GM19463 (cell line): ENCODE measurements at regions not wholly inside any gene's neighbourhood (a gene's known extent, or its start where the extent isn't known, plus 50 kb on each side); places are given as distances from the start of the nearest gene placed in this dataset.
"Not testable (repeated sequence)": the region's sequence is repeated elsewhere in the genome, so short reads cannot be mapped to it uniquely, and the experiment has no call there.

Experiments
- ATAC-seq: cut with Tn5 transposase; IDR thresholded peaks from one replicate; pipeline ENCODE4 v1.9.1; 2021; ENCODE audit warnings: mild to moderate bottlenecking, moderate library complexity; ENCODE audit not compliant: unreplicated experiment

DNA sequence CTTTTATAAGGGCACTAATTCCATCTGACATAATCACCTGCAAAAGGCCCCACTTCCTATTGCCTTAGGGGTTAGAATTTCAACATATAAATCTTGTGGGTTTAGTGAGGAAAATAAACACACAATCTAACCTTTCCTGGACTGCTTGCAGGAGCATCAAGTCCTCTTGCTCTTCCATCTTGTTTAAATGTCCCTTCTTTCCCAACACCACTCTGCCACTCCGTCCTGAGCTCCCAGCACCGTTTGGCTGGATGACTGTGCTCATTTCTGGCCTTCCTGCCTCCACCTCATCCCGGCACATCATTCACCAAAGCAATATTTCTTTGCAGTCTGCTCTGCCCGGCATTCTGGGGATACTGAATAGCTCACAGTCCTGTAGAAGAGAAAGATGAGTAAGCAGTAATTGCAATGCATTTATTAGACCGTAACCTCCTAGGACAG, 247.8 kb downstream of the BCL2 start:
- ATAC-seq: no peak

DNA sequence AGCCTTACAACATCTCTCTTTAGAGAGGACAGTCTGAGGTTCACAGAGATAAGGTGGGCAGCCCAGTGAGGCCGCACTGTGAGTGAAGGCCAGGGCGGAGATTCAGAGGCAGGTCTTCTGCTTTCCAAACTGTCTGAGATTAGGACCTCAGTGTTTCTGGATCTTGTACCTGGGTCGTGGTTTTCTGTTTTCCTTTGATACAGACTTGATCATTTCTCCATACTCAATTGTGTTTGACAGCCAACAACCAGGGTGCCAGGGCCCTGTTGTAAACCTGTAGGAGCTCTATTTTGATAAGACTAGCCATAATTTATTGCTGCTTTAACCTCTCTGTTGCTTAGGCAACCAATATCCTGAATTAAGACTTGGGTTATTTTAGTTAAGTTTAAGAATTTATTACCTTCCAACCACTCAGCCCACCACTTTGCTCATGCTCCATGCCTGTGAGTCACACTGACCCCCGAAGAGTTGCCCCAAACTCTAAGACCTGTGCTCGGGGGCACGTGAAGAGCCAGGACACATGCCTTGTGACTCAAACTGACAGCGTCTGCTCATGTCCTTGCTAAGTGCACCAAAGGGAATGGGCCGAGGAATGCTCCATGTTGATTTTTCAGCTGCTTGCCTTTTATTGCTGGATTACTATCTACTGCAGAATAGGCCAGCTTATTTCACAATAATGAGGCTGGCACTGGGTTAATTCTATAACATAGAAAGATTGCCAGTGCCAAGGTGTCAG, 248.6 kb downstream of the BCL2 start:
- ATAC-seq: no peak

DNA sequence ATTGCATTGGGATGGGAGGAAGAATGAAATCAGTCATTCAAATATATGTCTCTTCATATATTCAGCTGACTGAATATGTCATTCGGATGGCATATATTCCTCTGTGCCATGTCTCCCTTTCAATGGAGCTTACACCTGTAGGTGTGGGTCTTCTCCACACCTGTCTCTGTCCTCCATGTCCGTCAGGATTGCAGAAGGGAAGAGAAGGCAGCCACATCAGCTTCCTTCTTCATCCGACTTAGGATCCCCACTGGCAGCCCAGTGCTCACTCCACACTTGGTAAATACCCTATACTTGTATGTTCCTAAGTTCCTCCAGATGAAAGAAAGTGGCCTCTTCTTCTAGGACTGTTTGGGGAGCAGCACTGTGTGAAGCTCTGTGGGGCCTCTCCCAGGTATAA, 250.1 kb downstream of the BCL2 start:
- no peak for ATAC-seq

- ATAC-seq: no peak
Measured at GRCh38 chr18:63067939-63068338, 251.6 kb downstream of the BCL2 start.

DNA sequence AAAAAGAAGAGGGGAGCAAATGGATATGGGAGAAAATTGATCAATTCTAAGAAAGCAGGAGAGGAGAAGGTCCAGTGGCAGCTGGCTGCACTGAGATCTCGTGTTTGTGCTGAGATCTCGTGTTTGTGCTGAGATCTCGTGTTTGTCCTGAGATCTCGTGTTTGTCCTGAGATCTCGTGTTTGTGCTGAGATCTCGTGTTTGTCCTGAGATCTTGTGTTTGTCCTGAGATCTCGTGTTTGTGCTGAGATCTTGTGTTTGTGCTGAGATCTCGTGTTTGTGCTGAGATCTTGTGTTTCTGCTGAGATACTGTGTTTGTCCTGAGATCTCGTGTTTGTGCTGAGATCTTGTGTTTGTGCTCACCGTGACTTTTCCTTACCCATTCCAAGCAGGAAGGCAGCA, 254.4 kb downstream of the BCL2 start:
- no peak for ATAC-seq

DNA sequence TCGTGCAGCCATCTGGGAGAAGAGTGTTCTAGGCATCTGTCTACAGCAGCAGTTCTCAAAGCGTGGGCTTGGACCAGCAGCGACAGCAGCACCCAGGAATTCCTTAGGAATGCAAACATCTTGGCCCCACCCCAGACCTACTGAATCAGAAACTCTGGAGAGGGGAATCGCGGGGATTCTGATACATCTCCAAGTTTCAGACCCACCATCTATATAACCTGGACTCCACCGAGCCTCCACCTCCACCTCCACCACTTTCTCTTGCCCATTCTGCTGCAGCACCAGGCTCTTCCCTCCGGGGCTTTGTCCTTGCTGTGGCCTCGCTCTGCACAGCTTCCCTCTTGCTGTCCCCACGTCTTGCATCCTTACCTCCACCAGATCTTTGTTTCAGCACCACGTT, 256.4 kb downstream of the BCL2 start:
- ATAC-seq: no peak

DNA sequence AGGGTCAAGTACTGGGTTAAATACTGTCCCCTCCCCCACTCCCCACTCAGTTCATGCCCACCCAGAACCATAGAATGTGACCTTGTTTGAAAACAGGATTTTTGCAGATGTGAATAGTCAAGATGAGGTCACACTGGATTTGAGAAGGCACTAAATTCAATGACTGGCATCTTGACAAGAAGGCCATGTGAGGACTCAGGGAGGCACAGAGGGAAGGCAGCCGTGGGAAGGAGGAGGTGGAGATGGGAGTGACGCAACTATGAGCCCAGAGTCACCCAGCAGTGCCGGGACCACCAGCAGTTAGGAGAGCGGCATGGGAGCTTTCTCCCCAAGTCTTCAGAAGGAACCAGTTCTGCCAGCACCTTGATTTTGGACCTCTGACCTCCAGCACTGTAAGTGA, 257.3 kb downstream of the BCL2 start:
- ATAC-seq: no peak

DNA sequence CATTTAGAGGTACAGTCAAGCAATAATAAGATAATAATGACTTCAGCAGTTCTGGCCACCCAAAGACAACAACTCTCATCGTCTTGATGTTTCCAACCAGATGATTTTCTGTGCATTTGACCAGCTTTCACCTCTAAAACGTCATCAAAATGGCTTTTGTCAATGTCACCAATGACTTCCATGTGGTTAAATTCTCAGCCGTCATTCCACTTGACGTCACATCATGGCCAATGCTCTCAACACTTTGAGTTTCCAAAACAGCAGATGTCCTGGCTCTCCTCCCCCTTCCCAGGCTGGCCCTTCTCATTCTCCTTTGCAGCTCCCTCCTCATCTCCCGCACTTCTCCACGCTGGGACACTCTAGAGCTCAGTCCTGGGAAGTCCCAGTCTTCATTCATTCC, 258.3 kb downstream of the BCL2 start:
- ATAC-seq: no peak

GRCh38 chr18:63058521-63058920, 261.0 kb downstream of the BCL2 start:
- no peak for ATAC-seq

GRCh38 chr18:63057707-63058106, 261.9 kb downstream of the BCL2 start:
- no peak for ATAC-seq

- no peak for ATAC-seq
Measured at GRCh38 chr18:63054901-63055584, 264.5 kb downstream of the BCL2 start.

- no peak for ATAC-seq
Measured at GRCh38 chr18:63051928-63052327, 267.6 kb downstream of the BCL2 start.

DNA sequence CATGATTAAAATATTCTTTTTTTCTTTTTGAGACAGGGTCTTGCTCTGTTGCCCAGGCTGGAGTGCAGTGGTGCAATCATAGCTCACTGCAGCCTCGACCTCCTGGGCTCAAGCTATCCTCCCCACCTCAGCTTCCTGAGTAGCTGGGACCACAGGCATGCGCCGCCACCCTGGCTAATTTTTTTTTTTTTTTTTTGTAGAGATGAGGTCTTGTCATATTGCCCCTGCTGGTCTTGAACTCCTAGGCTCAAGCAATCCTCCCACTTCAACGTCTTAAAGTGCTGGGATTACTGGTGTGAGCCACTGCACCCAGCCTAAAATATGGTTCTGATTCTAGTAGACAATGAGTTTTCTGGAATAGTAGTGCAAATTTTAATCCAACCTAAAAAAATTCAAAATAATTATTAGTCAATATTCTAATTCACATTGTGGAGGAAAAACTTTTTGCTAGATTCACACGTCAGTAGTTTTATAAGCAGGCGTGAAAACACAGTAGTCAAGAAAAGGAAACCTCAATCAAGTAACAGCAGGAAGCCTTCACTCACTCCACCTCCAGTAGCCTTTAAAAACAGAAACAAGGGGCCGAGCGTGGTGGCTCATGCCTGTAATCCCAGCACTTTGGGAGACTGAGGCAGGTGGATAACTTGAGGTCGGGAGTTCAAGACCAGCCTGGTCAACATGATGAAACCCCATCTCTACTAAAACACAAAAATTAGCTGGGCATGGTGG, 268.7 kb downstream of the BCL2 start:
- ATAC-seq: not testable (repeated sequence)

- ATAC-seq: no peak
Measured at GRCh38 chr18:63046375-63046774, 273.2 kb downstream of the BCL2 start.

DNA sequence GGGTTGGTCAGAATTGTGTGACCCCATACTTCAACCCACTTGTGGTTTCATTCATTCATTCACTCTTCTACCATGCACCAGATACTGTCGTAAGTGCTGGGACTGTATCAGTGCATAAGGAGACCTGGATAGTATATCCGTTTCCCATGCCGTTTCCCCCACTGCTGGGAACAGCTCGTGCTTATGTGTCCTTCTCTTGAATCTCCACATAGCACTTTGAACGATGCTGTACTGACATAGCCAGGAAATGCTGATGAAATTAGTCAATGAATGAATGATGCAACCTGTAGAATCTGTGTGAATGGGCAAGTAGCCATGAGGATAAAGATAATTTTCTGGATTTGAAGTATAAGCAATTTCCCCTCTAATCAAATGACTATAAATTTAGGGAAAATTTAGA, 276.1 kb downstream of the BCL2 start:
- ATAC-seq: no peak

DNA sequence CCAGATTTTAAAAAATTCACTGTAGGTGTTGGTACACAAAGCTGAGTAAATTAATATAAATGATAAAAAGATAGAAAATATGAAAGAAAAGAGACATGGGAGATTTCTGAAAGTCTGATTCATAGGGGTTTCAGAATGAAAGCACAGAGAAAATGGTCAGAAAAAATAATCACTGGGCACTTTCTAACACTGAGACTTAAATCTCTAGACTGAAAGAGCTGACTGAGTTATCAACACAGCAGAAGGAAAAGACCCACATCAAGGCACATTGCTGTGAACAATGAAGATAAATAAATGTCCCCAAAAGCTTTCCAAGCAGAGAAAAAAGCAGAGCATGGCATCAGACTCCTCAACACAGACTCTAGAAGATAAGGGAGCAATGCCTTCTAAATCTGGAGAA, 277.2 kb downstream of the BCL2 start:
- ATAC-seq: no peak

DNA sequence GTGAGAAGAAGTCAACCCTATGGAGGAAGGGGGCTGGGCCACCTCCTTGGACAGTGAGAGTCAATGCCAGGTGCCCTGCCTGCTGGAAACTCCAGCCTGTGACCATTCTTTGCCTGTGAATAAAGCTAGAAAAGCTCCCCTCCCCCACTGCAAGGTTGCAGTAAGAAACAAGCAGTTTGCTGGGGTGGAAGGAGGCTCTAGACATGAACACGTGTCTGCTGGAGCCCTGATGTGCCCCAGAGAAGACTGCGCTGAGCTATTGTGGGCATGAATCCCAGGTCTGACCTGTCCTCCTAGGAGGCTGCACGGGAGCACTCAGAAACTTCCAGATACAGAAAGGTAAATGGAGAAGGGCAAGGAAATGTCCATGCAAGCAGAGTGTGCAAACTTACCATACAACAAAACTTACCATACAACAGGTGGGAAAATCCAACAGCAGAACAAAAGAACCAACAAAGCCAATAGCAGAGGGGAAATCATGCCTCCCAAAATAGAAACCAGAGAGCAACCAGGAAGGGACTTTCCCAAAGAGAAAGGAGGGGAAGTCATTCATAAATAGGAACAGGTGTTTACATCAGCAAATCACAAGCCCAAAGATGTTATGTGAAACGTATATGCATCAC, 278.7 kb downstream of the BCL2 start:
- peak; percentile 70 for ATAC-seq

GRCh38 chr18:63037491-63037890, 282.1 kb downstream of the BCL2 start:
- no peak for ATAC-seq

- ATAC-seq: no peak
Measured at GRCh38 chr18:63031375-63031774, 288.2 kb downstream of the BCL2 start.
